ENCODE measurements at regions not wholly inside any gene's neighbourhood (a gene's known extent, or its start where the extent isn't known, plus 50 kb on each side); places are given as distances from the start of the nearest gene placed in this dataset.

GRCh38 chr1:215459136-215459535 is 108.0 kb upstream of the KCTD3 start:
- Histone ChIP-seq H3K36me3 (no peaks in the 10 kb centered on the region), H3K4me3 (no peak overlapping the region), H3K27ac (no peak overlapping the region), H3K9me3 (replicated peaks) (0 out of 2 replicates have a peak, but pooled peaks cover 2% of the 10 kb centered on the region), H3K27me3 (peaks cover 4% of the 10 kb centered on the region; the same call in 1 of the 2 replicates), H3K4me1 (no peaks in the 10 kb centered on the region)
- DNase-seq: no peak

- H3K27ac ChIP-seq: no peak overlapping the region
- H3K4me3 ChIP-seq: no peak overlapping the region
- H3K4me1 ChIP-seq: no peaks in the 10 kb centered on the region
- H3K36me3 ChIP-seq: no peaks in the 10 kb centered on the region
- no peaks in the 10 kb centered on the region for H3K9me3 ChIP-seq (replicated peaks)
- H3K27me3 ChIP-seq: no peaks in the 10 kb centered on the region; the same call in 1 of the 2 replicates
- no peak for DNase-seq
Observed at GRCh38 chr1:215466361-215466760, 100.7 kb upstream of the KCTD3 start.

GRCh38 chr1:215471463-215471862 is 95.6 kb upstream of the KCTD3 start:
- DNase-seq: no peak
- H3K27ac ChIP-seq: no peak overlapping the region
- no peaks in the 10 kb centered on the region for H3K36me3 ChIP-seq
- H3K4me1 ChIP-seq: no peaks in the 10 kb centered on the region
- no peaks in the 10 kb centered on the region for H3K9me3 ChIP-seq (replicated peaks)
- H3K4me3 ChIP-seq: no peak overlapping the region
- no peaks in the 10 kb centered on the region for H3K27me3 ChIP-seq

- H3K4me1 ChIP-seq: no peaks in the 10 kb centered on the region
- no peaks in the 10 kb centered on the region for H3K27me3 ChIP-seq
- H3K4me3 ChIP-seq: no peak overlapping the region
- H3K9me3 ChIP-seq (replicated peaks): no peaks in the 10 kb centered on the region
- H3K36me3 ChIP-seq: no peaks in the 10 kb centered on the region
- no peak overlapping the region for H3K27ac ChIP-seq
- no peak for DNase-seq
Observed at GRCh38 chr1:215472723-215473122, 94.4 kb upstream of the KCTD3 start.

- H3K27ac ChIP-seq: no peak overlapping the region
Observed at GRCh38 chr1:215473943-215474342, 93.2 kb upstream of the KCTD3 start.

DNA sequence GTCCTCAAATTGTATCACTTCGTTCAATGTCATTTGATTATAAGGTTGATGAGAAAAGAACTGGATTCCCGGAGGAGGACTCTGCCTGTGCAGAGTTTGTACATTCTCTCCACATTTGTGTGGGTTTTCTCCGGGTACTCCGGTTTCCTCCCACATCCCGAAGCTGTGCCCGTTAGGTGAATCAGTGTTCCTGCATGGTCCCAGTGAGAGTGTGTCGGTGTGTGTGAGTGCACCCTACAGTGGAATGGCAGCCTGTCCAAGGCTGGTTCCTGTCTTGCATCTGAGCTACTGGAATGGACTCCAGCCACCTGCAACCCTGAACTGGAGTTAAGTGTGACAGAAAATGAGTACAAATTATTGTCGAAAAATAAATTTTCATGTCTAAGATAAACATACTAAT is 92.2 kb upstream of the KCTD3 start:
- no peaks in the 10 kb centered on the region for H3K36me3 ChIP-seq
- H3K9me3 ChIP-seq (replicated peaks): no peaks in the 10 kb centered on the region
- no peak for DNase-seq
- H3K27me3 ChIP-seq: no peaks in the 10 kb centered on the region
- no peak overlapping the region for H3K27ac ChIP-seq
- H3K4me1 ChIP-seq: no peaks in the 10 kb centered on the region
- no peak overlapping the region for H3K4me3 ChIP-seq

More at GRCh38 chr1:215473943-215474342, 93.2 kb upstream of the KCTD3 start:
- no peak overlapping the region for H3K4me3 ChIP-seq
- no peaks in the 10 kb centered on the region for H3K27me3 ChIP-seq
- no peaks in the 10 kb centered on the region for H3K9me3 ChIP-seq (replicated peaks)
- no peaks in the 10 kb centered on the region for H3K4me1 ChIP-seq
- no peak for DNase-seq
- H3K36me3 ChIP-seq: no peaks in the 10 kb centered on the region

GRCh38 chr1:215475796-215476481 is 91.2 kb upstream of the KCTD3 start:
- H3K27ac ChIP-seq: no peak overlapping the region

GRCh38 chr1:215476541-215476940 is 90.6 kb upstream of the KCTD3 start:
- no peaks in the 10 kb centered on the region for H3K4me1 ChIP-seq
- no peaks in the 10 kb centered on the region for H3K27me3 ChIP-seq
- H3K9me3 ChIP-seq (replicated peaks): no peaks in the 10 kb centered on the region
- no peak overlapping the region for H3K27ac ChIP-seq
- no peak overlapping the region for H3K4me3 ChIP-seq
- H3K36me3 ChIP-seq: no peaks in the 10 kb centered on the region
- no peak for DNase-seq

More at GRCh38 chr1:215475796-215476481, 91.2 kb upstream of the KCTD3 start:
- Histone ChIP-seq H3K36me3 (no peaks in the 10 kb centered on the region), H3K4me3 (no peak overlapping the region), H3K27me3 (no peaks in the 10 kb centered on the region), H3K9me3 (replicated peaks) (no peaks in the 10 kb centered on the region), H3K4me1 (no peaks in the 10 kb centered on the region)
- DNase-seq: no peak

DNA sequence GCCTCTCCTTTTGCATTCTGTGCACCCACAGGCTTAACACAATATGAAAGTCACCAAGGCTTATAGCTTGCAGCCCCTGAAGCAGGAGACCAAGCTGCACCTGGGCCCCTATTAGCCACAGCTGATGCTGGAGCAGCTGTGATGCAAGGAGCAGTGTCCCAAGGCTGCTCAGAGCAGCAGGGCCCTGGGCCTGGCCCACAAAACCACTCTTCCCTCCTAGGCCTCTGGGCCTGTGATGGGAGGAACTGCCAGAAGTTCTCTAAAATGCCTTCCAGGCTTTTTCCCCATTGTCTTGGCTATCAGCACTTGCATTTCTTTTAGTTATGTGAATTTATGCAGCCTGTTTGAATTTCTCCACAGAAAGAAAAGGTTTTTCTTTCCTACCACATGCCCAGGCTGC is 89.5 kb upstream of the KCTD3 start:
- DNase-seq: no peak
- no peaks in the 10 kb centered on the region for H3K27me3 ChIP-seq
- H3K4me3 ChIP-seq: no peak overlapping the region
- no peaks in the 10 kb centered on the region for H3K36me3 ChIP-seq
- H3K9me3 ChIP-seq (replicated peaks): no peaks in the 10 kb centered on the region
- H3K27ac ChIP-seq: no peak overlapping the region
- no peaks in the 10 kb centered on the region for H3K4me1 ChIP-seq

DNA sequence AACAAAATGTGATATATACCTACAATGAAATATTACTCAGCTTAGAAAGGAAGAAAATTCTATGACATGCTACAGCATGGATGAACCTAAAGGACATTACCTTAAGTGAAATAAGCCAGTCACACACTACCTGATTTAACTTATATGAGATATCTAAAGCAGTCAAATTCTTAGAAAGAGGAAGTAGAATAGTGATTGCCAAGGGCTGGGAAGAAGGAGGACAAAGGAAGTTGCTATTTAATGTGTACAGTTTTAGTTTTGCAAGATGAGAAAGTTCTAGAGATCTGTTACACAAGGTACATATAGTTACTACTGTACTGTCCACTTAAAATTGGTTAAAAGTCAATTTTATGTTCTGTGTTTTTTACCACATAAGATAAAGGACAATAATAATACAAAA is 87.5 kb upstream of the KCTD3 start:
- no peak overlapping the region for H3K27ac ChIP-seq
- DNase-seq: no peak

DNA sequence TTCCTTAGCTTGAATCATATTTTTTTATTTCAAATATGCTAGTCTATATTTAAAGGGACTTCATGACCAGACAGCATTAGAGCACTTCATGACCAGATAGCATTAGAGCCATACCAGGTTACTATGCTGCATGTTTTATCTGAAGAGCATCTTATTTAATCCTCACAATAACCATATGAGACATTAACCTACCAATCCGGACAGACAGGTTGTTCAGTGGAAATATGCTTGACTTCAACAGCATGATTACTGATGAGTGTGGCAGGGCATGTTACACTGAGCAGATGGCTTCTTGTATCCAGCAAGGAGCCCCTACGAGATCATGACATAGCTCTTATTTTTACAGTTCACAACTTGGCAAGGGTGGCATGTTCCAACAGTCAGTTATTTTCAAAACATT is 85.0 kb upstream of the KCTD3 start:
- no peak for DNase-seq
- H3K27ac ChIP-seq: no peak overlapping the region
- no peaks in the 10 kb centered on the region for H3K4me1 ChIP-seq
- no peaks in the 10 kb centered on the region for H3K36me3 ChIP-seq
- no peaks in the 10 kb centered on the region for H3K27me3 ChIP-seq
- H3K4me3 ChIP-seq: no peak overlapping the region
- H3K9me3 ChIP-seq (replicated peaks): no peaks in the 10 kb centered on the region

More for the DNA sequence above, 87.5 kb upstream of the KCTD3 start:
- Histone ChIP-seq H3K9me3 (replicated peaks) (no peaks in the 10 kb centered on the region), H3K4me1 (no peaks in the 10 kb centered on the region), H3K4me3 (no peak overlapping the region), H3K36me3 (no peaks in the 10 kb centered on the region), H3K27me3 (no peaks in the 10 kb centered on the region)

DNA sequence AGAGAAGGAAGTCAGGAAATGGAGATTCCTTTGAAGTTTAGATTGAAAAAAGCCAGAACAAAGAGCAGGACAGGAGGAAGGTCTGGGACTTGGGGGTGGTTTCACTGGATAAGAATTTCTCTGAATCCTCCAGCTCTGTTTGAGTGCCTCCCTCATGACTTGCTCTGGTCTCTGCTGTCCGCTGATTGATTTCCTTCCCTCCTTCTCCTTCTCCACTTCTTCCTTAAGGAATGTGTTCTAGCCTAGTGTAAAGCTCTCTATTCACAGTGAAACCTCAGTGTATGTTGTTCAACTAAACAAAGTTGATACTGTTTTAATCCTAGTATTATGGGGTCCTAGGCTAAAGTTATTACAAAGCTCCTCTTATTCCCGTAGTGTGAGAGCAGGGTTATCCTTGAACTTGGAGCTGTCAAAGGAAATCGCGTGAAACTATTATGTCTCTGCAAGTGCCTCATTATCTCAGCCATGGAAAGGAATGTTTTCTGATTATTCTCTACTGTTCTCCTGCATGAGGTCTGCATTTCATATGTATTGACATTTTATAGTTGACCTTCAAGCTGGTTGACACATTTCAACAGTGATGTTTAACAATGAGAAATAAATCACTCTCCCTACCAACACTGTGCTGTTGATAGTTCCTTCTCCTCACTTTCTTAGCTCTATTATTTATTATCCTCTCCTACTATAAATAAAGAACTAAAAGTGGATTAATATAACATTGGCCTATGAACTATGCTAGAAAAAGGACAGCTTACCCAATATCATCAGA is 82.7 kb upstream of the KCTD3 start:
- Histone ChIP-seq H3K4me3 (no peak overlapping the region), H3K9me3 (replicated peaks) (no peaks in the 10 kb centered on the region), H3K36me3 (no peaks in the 10 kb centered on the region), H3K4me1 (no peaks in the 10 kb centered on the region), H3K27ac (no peak overlapping the region), H3K27me3 (no peaks in the 10 kb centered on the region)
- no peak for DNase-seq

- DNase-seq: no peak
- Histone ChIP-seq H3K4me3 (no peak overlapping the region), H3K36me3 (no peaks in the 10 kb centered on the region), H3K9me3 (replicated peaks) (no peaks in the 10 kb centered on the region), H3K27me3 (0 out of 2 replicates have a peak, but pooled peaks cover 5% of the 10 kb centered on the region), H3K4me1 (no peaks in the 10 kb centered on the region), H3K27ac (no peak overlapping the region)
Observed at GRCh38 chr1:215487466-215487865, 79.6 kb upstream of the KCTD3 start.

- no peak for DNase-seq
- Histone ChIP-seq H3K36me3 (no peaks in the 10 kb centered on the region), H3K27me3 (0 out of 2 replicates have a peak, but pooled peaks cover 5% of the 10 kb centered on the region)
Observed at GRCh38 chr1:215488850-215489249, 78.3 kb upstream of the KCTD3 start.

GRCh38 chr1:215489771-215490565 is 77.1 kb upstream of the KCTD3 start:
- Histone ChIP-seq H3K4me3 (no peak overlapping the region), H3K4me1 (no peaks in the 10 kb centered on the region), H3K9me3 (replicated peaks) (no peaks in the 10 kb centered on the region), H3K27me3 (0 out of 2 replicates have a peak, but pooled peaks cover 5% of the 10 kb centered on the region), H3K27ac (no peak overlapping the region), H3K36me3 (no peaks in the 10 kb centered on the region)
- DNase-seq: no peak

More at GRCh38 chr1:215488850-215489249, 78.3 kb upstream of the KCTD3 start:
- H3K4me3 ChIP-seq: no peak overlapping the region
- no peaks in the 10 kb centered on the region for H3K4me1 ChIP-seq
- H3K27ac ChIP-seq: no peak overlapping the region
- no peaks in the 10 kb centered on the region for H3K9me3 ChIP-seq (replicated peaks)
